GM21390 (cell line): ENCODE measurements at regions not wholly inside any gene's neighbourhood (a gene's known extent, or its start where the extent isn't known, plus 50 kb on each side); places are given as distances from the start of the nearest gene placed in this dataset.
"Not testable (repeated sequence)": the region's sequence is repeated elsewhere in the genome, so short reads cannot be mapped to it uniquely, and the experiment has no call there.

ENCODE experiments used
- ATAC-seq: cut with Tn5 transposase; IDR thresholded peaks from one replicate; pipeline ENCODE4 v1.9.1; 2021; ENCODE audit not compliant: unreplicated experiment

DNA sequence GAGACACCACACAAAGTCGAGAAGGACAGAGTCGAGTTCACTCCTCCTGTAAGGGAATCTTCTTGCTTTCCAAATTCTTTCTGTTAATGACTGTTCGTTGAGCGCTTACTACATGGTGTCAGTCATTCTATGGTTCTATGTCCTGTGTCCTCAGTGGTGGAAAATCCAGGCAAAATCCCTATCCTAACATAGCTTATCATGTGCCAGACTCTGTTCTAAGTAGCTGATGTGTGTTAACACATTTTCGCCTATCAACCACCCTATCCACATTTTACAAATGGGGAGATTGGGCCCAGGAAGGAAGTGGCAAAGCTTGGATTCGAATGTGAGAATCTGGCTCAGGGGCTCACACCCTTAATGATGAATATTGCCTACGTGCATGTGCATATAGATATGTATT lies 280.1 kb downstream of the GATA3 start:
- no peak for ATAC-seq

DNA sequence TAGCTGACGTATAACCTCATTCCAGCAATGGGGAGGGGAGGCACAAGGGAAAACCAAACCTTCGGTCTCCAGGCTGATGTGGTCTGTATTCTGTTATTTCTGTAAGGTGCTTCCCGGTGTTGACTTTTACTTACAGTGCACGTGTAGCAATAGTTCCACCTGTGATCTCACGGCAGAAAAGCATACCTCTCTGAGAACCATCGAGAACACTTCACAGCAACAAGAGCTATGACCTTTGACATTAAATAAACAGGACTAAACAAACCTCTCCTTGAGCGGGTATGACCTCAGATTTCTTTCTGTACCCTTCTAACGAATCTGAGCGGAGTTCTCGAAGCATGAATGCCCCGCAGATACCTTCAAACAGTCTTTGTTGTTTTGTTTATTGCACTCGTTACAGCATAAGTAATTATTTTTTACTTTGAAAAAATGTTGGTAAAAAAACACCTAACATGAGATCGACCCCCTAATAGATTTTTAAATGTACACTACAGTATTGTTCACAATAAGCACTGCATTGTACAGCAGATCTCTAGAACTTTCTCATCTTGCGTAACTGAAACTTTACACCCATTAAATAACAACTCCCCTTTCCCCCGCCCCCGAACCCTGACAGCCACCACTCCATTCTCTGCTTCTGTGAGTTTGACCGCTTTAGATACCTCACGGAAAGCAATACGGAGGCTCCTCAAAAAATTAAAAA lies 282.3 kb downstream of the GATA3 start:
- no peak for ATAC-seq

DNA sequence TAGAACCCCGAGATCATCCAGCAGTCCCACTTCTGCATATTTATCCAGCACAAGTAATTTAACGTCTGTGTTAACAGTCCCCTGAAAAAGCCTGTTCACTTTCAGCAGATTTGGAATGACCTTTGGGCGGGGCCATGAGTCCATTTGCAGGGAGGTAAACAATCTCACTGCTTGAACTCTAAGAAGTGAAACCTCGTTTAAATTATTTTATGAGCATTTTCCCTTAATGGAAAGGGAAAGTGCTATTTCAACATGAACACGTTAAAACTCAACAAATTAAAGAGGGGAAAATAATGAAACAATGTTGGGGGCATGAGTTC lies 282.8 kb downstream of the GATA3 start:
- ATAC-seq = no peak

DNA sequence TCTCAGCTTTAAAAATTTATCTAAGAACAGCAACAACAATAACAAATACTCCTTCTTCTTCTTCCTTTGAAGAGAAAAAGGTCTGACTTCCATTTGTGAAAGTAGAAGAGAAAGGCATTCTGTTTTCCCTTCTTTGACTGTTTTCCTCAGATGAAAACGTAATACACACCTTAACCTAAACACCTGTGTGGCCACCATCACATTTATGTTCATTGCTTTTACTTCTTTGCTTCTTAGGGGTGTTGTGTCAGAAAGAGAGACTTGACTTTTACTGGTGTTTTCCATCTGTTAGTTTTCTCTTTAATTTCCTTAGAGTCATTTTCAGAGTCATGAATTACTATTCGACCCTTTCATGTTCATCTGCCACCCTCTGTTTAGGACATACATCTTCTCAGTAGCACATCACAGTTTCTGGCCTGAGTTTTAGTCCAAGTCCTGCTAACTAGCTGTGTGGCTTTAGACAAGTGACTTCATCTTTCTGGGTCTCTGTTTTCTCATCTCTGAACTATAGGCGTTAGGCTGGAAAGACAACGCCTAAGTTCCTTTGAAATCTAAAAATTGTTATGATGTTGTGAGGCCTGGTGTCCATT lies 283.8 kb downstream of the GATA3 start:
- ATAC-seq = no peak

DNA sequence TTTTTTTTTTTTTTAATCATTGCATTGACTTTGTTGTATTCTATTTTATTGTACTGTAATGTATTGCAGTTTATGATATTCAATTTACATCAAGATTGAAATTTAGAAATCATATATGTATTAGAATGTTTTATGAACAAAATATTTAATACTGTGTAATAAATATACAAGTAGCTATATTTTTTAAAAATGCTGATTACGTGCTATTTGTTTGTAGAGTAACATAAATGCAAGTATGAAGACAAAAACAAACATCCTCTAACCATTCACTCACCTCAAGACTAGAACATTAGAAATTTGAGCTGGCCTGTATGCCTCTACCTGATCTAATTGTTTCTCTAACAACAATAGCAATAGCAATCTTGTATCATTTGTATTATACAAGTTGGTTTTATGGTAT lies 290.3 kb downstream of the GATA3 start:
- no peak for ATAC-seq

DNA sequence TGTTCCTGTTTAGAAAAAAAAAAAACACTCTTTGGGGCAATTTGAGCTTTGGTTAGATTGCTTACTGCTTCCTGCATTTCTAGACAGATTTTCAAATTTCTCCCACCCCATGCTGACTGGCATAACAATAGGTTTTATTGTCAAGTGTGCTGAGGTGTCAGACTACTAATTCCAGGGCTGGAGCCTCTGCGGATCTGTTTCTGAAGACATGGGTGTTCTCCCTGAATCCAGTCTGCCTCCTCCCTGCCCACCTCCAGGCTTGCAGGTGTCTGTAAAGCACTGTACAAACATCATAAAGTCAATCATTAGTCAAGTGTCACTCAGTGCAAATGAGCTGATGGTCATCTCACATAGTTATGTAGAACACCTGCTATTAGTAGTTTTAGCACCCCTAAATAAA lies 292.4 kb downstream of the GATA3 start:
- no peak for ATAC-seq

DNA sequence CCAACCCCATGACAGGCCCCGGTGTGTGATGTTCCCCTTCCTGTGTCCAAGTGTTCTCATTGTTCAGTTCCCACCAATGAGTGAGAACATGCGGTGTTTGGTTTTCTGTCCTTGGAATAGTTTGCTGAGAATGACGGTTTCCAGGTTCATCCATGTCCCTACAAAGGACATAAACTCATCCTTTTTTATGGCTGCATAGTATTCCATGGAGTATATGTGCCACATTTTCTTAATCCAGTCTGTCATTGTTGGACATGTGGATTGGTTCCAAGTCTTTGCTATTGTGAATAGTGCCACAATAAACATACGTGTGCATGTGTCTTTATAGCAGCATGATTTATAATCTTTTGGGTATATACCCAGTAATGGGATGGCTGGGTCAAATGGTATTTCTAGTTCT lies 293.1 kb downstream of the GATA3 start:
- ATAC-seq = not testable (repeated sequence)

DNA sequence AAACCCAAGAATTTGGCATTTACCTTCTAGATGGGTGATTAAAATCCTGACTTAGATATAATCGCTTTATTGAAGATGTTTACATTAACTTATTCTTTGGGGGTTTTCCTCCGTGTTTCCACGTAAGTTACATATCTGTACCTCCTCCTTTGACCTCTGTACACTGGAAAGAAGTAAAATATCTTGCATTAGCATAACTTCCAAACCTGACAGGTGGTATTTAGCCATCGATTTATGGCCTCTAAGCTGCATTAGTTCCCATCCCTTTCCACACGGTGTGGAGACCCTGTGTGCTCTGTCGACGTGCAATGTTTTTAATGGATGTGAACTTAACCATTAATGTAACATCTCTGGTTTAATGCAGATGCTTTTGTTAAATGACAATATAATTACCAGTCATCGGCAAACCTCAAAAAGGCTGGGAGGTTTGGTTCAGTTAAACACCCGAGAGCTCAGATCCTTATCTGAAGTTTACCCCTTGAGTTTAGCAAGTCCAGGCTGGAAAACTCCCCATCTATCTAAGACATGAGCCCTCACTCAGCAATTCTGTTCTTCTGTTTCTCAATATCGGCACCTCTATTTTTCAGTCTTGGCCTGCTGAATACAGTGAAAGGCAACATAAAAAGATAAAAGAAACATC lies 295.2 kb downstream of the GATA3 start:
- no peak for ATAC-seq

DNA sequence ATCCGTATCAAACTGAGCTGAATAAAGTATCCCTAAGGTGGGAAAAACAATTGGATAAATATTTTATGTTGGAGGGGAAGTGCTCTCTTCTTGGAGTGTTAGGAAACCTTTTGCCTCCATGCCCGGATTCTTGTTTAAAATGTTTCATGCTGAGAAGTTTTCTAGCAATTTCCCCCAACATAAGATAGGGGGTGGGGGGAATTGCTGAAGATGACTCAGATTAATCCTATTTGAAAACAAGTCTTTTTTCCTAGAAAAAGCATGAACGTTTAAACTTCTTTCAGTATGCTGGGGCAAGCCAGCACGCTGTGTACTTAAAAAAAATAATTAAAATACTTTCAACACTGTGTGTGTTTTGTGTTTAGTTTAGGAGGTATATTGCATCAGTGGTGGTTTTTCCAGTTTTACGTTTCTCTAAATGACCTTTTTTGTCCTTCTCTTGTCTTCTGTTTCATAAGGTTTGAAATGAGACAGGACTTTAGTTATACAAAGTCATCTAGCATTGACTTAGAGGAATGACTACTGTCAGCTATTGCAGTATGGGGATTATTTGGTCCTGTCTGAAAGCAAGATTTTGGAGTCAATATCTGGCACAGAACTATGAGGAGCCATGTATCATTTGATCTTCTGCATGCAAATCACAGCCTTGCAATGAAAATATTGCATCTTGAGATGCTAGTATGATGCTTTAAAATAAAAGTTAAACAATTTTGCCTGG lies 295.9 kb downstream of the GATA3 start:
- ATAC-seq = no peak

DNA sequence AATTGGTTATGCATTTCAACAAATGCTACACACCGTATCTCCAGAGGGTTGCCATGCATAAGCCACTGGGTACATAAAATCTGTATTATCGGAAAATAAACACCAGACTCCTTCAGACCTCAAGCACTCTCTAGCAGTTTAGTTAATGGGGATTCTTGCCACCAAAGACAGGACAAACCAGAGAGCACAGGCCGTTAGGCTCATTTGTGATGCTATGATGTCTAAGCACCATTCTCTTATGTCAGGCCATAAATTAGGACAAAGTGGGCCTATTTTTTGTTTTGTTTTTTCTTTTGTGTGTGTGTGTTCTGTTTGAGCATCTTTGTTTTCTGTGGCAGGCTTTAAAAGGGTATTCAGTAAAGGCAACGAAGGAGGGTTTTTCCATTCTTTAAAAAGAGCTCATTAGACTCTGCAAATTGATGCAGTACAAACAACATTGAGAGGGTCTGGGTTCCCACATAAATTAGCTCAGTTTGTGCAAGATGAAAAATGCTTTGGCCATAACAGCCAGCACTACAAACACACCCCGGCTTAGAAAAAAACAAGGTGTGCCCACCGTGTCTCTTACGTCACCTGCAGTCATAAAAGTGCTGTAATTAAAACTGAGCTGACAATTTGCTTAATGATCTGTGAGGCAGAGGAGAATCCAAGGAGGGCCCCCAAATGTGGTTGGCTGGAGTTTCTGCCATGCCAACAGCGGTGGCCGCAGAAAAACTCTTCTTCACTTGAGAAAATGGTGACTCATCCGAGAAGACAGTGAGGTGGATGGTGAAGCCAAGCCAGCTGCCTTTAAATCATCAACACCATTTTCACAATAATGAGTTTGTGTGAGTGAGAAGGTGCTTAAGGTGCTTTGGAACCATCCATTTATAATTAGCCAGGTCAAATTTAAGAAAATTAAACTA lies 297.9 kb downstream of the GATA3 start:
- ATAC-seq = no peak

DNA sequence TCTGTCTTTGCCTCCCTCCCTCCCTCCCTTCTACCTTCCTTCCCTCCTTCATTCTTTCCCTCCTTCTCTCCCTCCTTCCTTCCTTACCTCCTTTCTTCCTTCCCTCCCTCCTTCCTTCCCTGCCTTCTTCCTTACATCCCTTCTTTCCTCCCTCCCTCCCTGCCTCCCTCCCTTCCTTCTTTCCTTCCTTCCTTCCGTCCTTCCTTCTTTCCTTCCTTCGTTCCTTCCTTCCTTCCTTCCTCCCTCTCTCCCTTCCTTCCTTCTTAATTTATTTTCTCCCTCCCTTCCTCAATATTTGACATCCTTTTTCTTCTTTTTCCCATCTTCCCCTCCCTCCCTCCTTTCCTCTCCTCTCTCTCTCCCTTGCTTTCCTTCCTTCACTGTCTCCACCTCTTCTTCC lies 301.8 kb downstream of the GATA3 start:
- no peak for ATAC-seq

DNA sequence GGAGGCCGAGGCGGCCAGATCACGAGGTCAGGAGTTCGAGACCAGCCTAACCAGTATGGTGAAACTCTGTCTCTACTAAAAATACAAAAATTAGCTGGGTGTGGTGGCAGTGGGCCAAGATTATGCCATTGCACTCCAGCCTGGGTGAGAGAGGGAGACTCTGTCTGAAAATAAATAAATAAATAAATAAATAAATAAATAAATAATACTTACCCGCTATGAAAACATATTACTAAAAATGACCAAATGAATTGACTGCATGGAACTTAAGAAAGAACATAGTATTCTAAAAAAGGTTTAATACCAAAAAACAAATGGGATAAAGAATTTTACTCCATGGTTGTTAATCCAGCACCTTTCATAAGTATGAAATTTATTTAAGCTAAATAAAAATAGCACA lies 305.0 kb downstream of the GATA3 start:
- ATAC-seq = no peak

DNA sequence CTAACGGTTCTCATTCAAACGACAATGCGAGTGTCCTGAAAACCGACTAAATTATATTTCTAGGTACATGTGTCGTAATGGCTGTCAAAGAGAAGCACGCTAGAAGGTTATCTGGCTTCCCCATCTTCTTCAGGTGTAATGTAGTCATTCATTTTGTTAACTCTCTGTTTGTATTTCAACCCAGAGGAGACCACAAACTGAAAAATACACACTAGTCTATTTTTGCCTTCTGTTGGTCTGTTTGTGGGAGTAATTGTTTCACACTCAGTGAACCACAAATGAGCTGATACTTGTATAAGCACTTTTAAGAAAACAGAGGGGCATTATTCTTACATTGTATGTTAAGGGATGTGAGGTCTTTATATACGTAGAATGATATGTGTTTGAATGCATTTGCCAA lies 305.9 kb downstream of the GATA3 start:
- ATAC-seq = no peak

DNA sequence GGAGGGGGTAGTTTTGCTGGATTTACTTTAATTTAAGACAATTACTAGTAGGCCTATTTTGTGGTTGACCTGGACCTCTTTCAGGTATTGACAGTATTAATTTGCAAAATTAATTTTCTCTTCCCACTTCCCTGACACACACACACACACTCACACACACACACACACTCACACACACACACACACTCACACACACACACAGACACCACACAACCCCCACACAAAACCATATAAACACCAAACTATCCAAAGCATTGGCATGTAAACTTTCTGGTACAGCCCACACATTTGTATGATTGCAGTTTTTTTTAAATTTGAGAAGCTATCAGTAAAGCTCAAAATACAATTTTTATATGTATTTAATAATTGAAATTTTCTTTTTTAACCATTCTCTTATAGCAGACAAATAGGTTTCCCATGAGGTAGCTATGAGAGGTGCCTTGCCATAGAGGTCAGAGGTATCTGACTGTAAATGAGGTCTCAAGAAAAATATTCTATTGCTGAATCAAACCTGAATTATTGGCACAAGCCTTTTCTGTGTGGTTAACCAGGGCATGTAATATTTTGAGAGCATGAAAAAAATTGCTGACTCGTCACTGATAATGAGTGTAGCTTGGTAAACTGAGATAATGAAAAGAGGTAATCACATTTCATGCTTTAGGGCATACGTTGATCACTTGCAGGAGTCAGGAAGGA lies 306.5 kb downstream of the GATA3 start:
- no peak for ATAC-seq

DNA sequence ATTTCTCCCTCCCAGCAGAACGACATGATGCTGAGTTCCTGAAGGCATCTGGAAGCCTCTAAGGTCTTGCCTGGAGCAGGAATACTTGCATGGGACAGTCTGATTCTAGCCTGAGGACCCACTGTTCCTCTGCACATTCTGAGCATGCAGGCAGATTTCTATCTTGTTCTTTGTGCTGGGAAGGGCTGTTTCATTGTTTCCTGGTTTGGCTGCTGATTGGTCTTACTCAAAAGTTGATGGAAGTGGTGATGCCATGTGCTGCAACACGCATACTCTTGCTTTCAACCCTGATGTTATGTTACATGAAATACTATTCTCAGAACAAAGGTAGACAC lies 307.0 kb downstream of the GATA3 start:
- ATAC-seq = no peak

DNA sequence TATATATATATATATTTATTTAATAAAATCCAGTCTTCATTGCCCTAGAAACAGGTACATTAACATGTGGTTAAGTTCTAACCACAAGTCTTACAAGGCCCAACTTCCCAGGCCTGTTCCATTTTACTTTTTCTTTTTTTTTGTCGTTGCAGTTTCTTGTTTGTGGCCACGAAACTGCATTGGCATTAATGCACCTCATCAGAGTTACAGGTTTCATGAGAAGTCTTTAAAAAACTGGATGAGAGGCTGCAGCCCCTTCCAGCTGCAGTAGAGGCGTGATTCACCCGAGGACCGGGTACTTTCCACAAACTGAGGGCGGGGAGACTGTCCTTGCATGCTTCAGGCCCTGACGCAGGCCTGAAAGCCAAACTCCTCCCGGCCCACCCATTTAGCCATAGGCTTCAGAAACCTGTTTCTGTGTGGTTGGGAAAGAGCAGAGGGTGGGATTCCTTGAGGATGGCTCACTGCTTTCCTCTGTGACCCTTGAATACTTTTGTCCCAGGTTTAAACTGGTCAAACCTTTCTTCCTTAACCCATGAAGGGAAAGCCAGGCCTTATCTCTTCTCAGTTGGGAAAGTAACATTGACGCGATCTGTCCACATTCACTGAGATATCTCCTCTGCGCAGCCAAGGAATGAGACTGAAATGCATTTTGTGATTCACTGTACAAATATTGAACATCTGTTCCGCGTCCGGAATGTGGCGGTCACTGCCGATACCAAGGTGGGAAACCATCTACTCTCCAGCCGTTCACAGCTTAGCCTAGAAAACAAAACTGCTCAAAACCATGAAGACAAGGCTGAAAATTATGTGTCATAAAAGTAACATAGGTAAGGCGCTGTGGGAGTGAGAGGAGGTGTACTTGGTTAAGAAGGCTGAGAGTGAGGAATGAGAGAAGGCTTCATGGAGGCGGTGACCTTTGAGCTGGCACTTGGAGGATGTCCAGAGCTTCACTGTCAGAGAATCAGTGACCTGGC lies 311.7 kb downstream of the GATA3 start:
- no peak for ATAC-seq

DNA sequence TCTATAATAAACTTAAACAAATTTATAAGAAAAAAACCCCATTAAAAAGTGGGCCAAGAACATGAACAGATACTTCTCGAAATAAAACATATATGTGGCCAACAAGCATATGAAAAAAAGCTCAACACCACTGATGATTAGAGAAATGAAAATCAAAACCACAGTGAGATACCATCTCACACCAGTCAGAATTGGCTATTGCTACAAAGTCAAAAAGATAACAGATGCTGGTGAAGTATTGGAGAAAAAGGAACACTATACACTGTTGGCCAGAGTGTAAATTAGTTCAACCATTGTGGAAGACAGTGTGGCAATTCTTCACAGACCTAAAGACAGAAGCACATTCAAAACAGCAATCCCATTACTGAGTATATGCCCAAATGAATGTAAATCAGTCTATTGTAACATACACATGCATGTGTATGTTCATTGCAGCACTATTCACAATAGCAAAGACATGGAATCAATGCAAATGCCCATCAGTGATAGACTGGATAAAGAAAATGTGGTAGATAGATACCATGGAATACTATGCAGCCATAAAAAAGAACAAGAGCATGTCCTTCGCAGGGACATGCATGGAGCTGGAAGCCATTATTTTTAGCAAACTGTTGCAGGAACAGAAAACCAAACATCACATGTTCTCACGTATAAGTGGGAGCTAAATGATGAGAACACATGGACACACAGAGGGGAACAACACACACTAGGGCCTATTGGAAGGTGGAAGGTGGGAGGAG lies 313.4 kb downstream of the GATA3 start:
- not testable (repeated sequence) for ATAC-seq

DNA sequence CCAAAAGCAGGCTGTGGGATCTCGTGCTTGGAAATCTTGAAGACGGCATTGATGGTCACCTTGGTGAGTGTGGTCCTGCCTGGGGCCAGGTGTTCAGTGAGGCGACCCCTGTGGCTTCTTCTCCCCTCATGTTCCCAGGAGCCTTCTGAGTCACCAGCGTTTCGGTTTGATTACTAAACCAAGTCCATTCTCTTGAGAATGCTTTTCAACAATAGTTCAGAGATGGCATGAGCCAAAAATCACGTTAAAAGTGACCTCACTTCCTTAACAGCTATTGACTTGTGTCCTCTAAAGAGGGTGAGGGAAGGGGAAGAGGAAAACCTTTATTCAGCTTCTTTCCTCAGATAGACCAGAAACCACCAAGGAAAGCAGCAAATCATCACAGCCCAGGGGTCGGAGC lies 315.2 kb downstream of the GATA3 start:
- ATAC-seq = peak; percentile 66

DNA sequence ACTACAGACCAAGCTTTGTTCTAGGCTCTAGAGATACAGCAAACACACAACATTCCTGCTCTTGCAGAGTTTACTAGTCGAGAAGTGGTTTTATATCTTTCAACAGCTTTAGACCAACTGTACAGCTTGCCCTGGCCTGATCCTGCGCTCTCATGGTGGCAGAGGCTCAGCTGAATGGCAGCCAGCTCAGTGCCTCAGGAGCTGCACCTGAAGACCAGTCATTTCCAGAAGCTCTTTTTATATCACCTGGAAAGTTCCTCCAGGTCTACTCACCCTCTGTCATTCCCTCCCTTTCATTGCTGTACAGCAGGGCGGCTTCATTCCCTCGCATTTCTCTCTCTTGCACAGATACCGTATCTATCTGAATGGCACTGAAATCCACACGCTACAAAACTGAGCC lies 319.8 kb downstream of the GATA3 start:
- no peak for ATAC-seq
